WTC11 (cell line): ENCODE measurements at regions not wholly inside any gene's neighbourhood (a gene's known extent, or its start where the extent isn't known, plus 50 kb on each side); places are given as distances from the start of the nearest gene placed in this dataset.

Experiments
- CTCF ChIP-seq: fragments of 200-600 bp; IDR thresholded peaks from 2 replicates; pipeline ENCODE4 v1.8.0; 2022; ENCODE audit warnings: antibody characterized with exemption
- ELF4 ChIP-seq: sonication (generic); formaldehyde crosslinking; IDR thresholded peaks from 2 replicates; pipeline ENCODE4 v1.8.1; 2022; ENCODE audit warnings: low read depth, mild to moderate bottlenecking, moderate library complexity, missing genetic modification reagents
- ETV6 ChIP-seq: sonication (generic); formaldehyde crosslinking; IDR thresholded peaks from 2 replicates; pipeline ENCODE4 v1.8.1; 2022; ENCODE audit warnings: mild to moderate bottlenecking, missing genetic modification reagents
- FOXK1 ChIP-seq: sonication (generic); formaldehyde crosslinking; IDR thresholded peaks from 2 replicates; pipeline ENCODE4 v1.8.0; 2022; ENCODE audit warnings: mild to moderate bottlenecking, moderate library complexity, missing genetic modification reagents
- MAX ChIP-seq: sonication (generic); formaldehyde crosslinking; IDR thresholded peaks from 2 replicates; pipeline ENCODE4 v1.8.0; 2022; ENCODE audit warnings: mild to moderate bottlenecking, missing genetic modification reagents

GRCh38 chr4:27242217-27242616 lies 381.6 kb downstream of the STIM2 start:
- TF ChIP-seq CTCF (no peak), FOXK1 (CRISPR knock-in tag) (no peak), ELF4 (CRISPR knock-in tag) (no peak), MAX (CRISPR knock-in tag) (no peak), ETV6 (CRISPR knock-in tag) (no peak)
